ENCODE measurements at regions not wholly inside any gene's neighbourhood (a gene's known extent, or its start where the extent isn't known, plus 50 kb on each side); places are given as distances from the start of the nearest gene placed in this dataset.

- H3K27me3 Mint-ChIP-seq (ENCODE audit: low read depth in 3 of 3), result peaks cover 1 to 5% (median 3%) of the 10 kb centered on the region in 3 donors
- Histone ChIP-seq H3K9ac (ENCODE audit: insufficient read depth, low read length, poor library complexity, severe bottlenecking) (no peak overlapping the region), H3K36me3 (replicated peaks in 1 of 2; ENCODE audit: control insufficient read depth in 1 of 2, insufficient read depth in 2 of 2, low read length in 2 of 2) (no peaks in the 10 kb centered on the region), H3K79me2 (ENCODE audit: insufficient read depth, low read length) (no peaks in the 10 kb centered on the region), H3K4me3 (replicated peaks in 1 of 3; ENCODE audit: low read depth in 2 of 3, low read length in 3 of 3) (no peak overlapping the region), H3K4me2 (replicated peaks; ENCODE audit: extremely low read depth, low read length, poor library complexity, severe bottlenecking) (no peak overlapping the region), H3K9me3 (replicated peaks in 1 of 2; ENCODE audit: control insufficient read depth in 1 of 2, insufficient read depth in 1 of 2, low read length in 2 of 2) (no peaks in the 10 kb centered on the region), H3K4me1 (ENCODE audit: control insufficient read depth in 1 of 2, insufficient read depth in 2 of 2, low read length in 2 of 2) (peaks cover 22 to 32% of the 10 kb centered on the region in 2 donors), H4K20me1 (ENCODE audit: insufficient read depth, low read length) (no peaks in the 10 kb centered on the region), H2AFZ (ENCODE audit: insufficient read depth, low read depth, low read length, poor library complexity, severe bottlenecking) (no peak overlapping the region), H3K27ac (ENCODE audit: low read depth in 1 of 2, low read length in 2 of 2) (no peak overlapping the region), H3K27me3 (ENCODE audit: control insufficient read depth in 2 of 2, insufficient read depth in 2 of 2, low read length in 2 of 2) (no peaks in the 10 kb centered on the region)
- TF ChIP-seq CTCF (IDR thresholded peaks at IDR 0.05), result no peak
- intact Hi-C loops (cut with micrococcal nuclease), result loop anchor here in 1 of 2 donors (10.0 kb wide), 1 partner anchor 59 kb away; no protein-coding TSS in a partner anchor
- H3K4me3 Mint-ChIP-seq, result no peak overlapping the region
- WGBS (ENCODE audit: insufficient coverage), result 93% methylated on average over 8 of the region's 8 CpGs
- peaks cover 0 to 1% (median 0%) of the 10 kb centered on the region in 7 donors for H3K9me3 Mint-ChIP-seq
- H3K27ac Mint-ChIP-seq, result no peak overlapping the region
- no peak for DNase-seq
- H3K36me3 Mint-ChIP-seq, result no peaks in the 10 kb centered on the region
- H3K4me1 Mint-ChIP-seq, result peaks cover 30% of the 10 kb centered on the region
Observed at GRCh38 chr3:56983427-56983826, 77.0 kb upstream of the SPATA12 start.

GRCh38 chr3:56981445-56982230 is 78.8 kb upstream of the SPATA12 start:
- Histone ChIP-seq H3K79me2 (ENCODE audit: insufficient read depth, low read length) (no peaks in the 10 kb centered on the region), H3K4me1 (ENCODE audit: control insufficient read depth in 1 of 2, insufficient read depth in 2 of 2, low read length in 2 of 2) (peaks cover 22 to 32% of the 10 kb centered on the region in 2 donors), H3K4me3 (replicated peaks in 1 of 3; ENCODE audit: low read depth in 2 of 3, low read length in 3 of 3) (peak overlapping the region in 1 of 3 experiments; percentile 22), H3K27me3 (ENCODE audit: control insufficient read depth in 2 of 2, insufficient read depth in 2 of 2, low read length in 2 of 2) (no peaks in the 10 kb centered on the region), H3K4me2 (replicated peaks; ENCODE audit: extremely low read depth, low read length, poor library complexity, severe bottlenecking) (no peak overlapping the region), H2AFZ (ENCODE audit: insufficient read depth, low read depth, low read length, poor library complexity, severe bottlenecking) (peak overlapping the region; percentile 27), H3K27ac (ENCODE audit: low read depth in 1 of 2, low read length in 2 of 2) (peak overlapping the region in 1 of 2 donors; percentile 68), H3K9me3 (replicated peaks in 1 of 2; ENCODE audit: control insufficient read depth in 1 of 2, insufficient read depth in 1 of 2, low read length in 2 of 2) (no peaks in the 10 kb centered on the region), H3K9ac (ENCODE audit: insufficient read depth, low read length, poor library complexity, severe bottlenecking) (no peak overlapping the region), H3K36me3 (replicated peaks in 1 of 2; ENCODE audit: control insufficient read depth in 1 of 2, insufficient read depth in 2 of 2, low read length in 2 of 2) (no peaks in the 10 kb centered on the region), H4K20me1 (ENCODE audit: insufficient read depth, low read length) (no peaks in the 10 kb centered on the region)
- intact Hi-C loops (cut with micrococcal nuclease), result loop anchor here in 1 of 2 donors (10.0 kb wide), 1 partner anchor 57 kb away; no protein-coding TSS in a partner anchor
- Mint-ChIP-seq H3K4me3 (no peak overlapping the region), H3K9me3 (peaks cover 0 to 1% (median 0%) of the 10 kb centered on the region in 7 donors), H3K27me3 (ENCODE audit: low read depth in 3 of 3) (peaks cover 0 to 5% (median 4%) of the 10 kb centered on the region in 3 donors), H3K36me3 (no peaks in the 10 kb centered on the region), H3K4me1 (peaks cover 29% of the 10 kb centered on the region), H3K27ac (peak overlapping the region; percentile 23 to 87 (median 63))
- no peak for DNase-seq
- no CpG with 5 or more reads among the region's 2 CpGs for WGBS (ENCODE audit: insufficient coverage)
- no peak for TF ChIP-seq CTCF (IDR thresholded peaks at IDR 0.05)
